ENCODE measurements at regions not wholly inside any gene's neighbourhood (a gene's known extent, or its start where the extent isn't known, plus 50 kb on each side); places are given as distances from the start of the nearest gene placed in this dataset.

DNA sequence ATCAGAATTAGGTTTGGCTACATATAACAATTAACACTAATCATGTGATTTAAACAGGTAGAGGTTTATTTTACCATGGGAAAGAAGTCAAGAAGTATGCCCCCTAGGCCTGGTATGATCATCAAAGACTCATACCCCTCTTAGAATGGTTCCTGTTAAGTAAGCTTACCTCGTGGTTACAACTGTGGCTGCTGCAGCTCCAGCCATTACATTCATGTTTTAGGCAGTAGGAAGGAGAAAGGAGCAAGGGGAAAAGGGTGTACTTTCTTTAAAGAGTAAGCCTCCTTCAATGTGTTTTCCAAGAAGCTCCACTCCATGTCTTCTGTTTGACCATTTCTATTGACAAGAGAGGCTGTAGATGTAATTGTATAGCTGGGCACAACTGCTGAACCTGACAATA lies 94.9 kb upstream of the GATB start:
- no peak for TF ChIP-seq EP300 (IDR thresholded peaks at IDR 0.05; ENCODE audit: borderline replicate concordance)
- TF ChIP-seq YY1 (IDR thresholded peaks at IDR 0.05; ENCODE audit: low read depth): no peak
